Large intestine (tissue), 3 donors: ENCODE measurements at regions not wholly inside any gene's neighbourhood (a gene's known extent, or its start where the extent isn't known, plus 50 kb on each side); places are given as distances from the start of the nearest gene placed in this dataset.

Experiments used
- DNase-seq, 2 donors: peaks; one replicate each; pipeline versions ENCODE4 v3.0.0 to v3.0.0-alpha.2; 2013
- H3K27ac ChIP-seq: one replicate; pipeline ENCODE4 v1.5.1; 2013; ENCODE audit warnings: low read length
- H3K27me3 ChIP-seq: 2 replicates; pipeline ENCODE4 v1.6.1; 2013; ENCODE audit warnings: low read length; ENCODE audit not compliant: control insufficient read depth, insufficient read depth
- H3K36me3 ChIP-seq: 2 replicates; pipeline ENCODE4 v1.6.1; 2013; ENCODE audit warnings: low read length; ENCODE audit not compliant: control insufficient read depth, insufficient read depth
- H3K4me1 ChIP-seq: one replicate; pipeline ENCODE4 v1.6.1; 2013; ENCODE audit warnings: low read length; ENCODE audit not compliant: control insufficient read depth, insufficient read depth
- H3K4me3 ChIP-seq: one replicate; pipeline ENCODE4 v1.5.1; 2013; ENCODE audit warnings: low read length
- H3K9me3 ChIP-seq: one replicate; pipeline ENCODE4 v1.6.1; 2013; ENCODE audit warnings: mild to moderate bottlenecking, low read depth, low read length, moderate library complexity; ENCODE audit not compliant: control insufficient read depth
- WGBS: methylation state at CpG from one replicate; pipeline ENCODE4 v1.1.5; 2013; ENCODE audit warnings: low lambda C conversion rate; ENCODE audit not compliant: insufficient coverage; 5-methylcytosine and 5-hydroxymethylcytosine counted together

DNA sequence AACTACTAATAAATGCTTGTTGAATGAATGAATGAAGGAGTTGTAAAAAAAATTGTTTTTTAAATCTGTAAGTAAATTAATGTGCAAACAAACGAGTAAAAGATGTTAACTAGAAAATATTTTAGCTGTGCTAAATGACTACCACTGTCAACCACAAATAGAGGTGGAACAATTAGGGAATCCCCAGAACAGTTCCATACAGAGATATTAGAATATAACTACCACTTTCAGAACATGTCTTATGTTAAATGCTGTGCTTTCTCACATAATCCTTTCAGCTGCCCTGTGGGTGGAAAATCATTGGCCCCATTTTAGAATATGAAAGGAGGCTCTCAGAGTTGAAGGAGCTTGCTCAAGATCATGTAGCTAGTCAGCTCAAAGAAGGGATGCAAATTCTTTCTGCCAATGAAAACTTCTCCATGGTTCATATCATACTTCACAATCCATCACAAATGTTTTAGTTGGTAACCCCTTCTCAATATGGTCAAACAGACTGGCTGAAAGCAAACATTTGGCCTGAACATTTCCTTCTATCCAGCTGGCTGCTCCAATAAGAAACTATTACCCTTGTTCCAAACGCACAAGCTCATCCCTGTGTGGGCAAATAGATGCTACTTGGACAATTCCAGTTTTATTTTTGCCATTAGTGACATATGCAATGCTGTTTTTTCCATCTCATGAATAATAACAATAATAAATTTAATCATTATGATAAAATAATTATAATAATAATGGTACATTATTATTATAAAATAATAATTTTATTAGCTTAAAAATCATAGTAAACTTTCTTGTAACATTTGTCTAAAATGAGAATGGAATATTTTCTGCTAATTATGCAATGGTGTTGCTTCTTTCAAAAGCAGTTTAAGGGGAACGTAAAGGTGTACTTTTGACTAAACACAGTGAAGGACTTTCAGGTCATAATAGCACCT lies 290.4 kb upstream of the STT3B start:
- H3K4me1 ChIP-seq: no peaks in the 10 kb centered on the region
- H3K27me3 ChIP-seq: peaks cover 2% of the 10 kb centered on the region
- DNase-seq: no peak
- H3K9me3 ChIP-seq: no peaks in the 10 kb centered on the region
- WGBS: 94% methylated on average over 2 of the region's 3 CpGs
- H3K36me3 ChIP-seq: no peaks in the 10 kb centered on the region
- H3K27ac ChIP-seq: no peak overlapping the region
- no peak overlapping the region for H3K4me3 ChIP-seq

DNA sequence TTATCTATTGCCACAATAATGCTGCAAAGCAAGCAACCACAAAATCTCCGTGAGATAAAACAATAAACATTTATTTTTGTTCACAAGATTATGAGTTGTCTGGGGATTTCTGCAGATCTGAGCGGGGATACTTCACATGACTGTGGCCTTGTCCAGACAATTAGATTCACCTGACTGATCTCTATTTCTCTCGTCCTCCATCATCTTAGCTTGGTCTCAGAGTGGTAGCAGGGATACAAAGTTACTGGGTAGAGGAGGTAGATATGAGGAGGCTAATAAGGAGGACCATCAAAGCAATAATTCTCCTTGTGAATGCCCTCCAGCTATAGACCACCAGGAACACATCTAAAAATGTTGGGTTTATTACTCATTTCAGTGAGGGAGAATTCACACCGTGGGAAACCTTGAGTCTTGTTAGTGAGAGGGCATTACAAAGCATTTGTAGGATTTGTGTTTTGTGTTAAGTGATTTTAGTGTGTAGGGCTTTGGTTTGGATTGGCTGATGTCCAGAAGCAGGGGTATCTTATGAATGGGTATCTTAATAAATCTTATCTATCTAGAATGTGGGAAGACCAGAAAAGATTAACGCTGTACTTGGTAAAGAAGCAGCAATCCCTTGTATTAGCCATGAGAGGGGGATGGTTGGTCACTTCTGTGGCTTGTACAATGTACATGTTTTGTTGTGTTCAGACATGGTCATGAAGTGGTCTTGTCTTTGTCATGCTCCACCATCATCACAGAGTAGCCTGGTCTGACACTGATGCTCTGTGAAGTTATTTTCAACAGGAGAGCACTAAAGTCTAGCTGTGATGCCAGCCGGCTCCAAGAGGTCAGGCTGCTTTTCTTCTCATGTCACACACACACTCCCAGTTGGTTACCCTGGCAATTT lies 287.6 kb upstream of the STT3B start:
- no peak for DNase-seq
- Histone ChIP-seq H3K36me3 (no peaks in the 10 kb centered on the region), H3K4me1 (no peaks in the 10 kb centered on the region), H3K27me3 (peaks cover 2% of the 10 kb centered on the region), H3K9me3 (no peaks in the 10 kb centered on the region), H3K4me3 (no peak overlapping the region), H3K27ac (no peak overlapping the region)
- WGBS: no CpG with 5 or more reads among the region's 6 CpGs

DNA sequence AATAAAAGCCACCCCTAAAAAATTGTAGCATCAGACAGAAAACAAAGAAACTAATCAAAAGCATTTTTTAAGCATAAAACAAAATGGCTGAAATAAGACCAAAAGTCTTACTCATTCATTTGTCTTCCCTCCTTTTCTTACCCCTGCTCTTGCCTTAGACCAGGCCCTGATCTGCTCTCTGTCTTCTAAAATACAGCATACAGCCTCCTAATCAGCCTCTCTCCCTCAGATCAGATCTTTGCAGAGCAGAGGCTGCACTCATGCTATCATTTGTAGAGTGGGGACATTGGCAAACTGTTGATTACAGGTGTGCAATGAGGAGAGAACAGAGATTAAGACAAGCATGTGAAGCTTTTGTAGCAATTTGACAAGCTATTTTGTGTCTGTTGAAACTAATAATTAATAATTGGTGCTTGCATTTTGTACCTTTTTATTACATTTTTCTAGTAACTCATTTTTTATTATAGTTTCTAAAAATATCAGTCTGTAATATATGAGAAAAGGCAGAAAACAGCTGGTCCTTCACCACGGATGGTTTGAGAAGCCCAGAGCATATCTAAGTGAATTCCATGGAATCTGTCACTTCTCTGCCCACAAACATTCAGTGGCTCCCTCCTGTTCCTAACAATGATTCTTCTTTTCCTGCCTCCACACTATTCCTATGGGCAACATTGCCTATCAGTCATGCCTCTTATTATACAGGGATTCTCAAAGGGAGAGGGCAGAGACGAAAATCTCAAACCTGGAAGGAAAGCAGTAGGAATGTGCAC lies 286.2 kb upstream of the STT3B start:
- Histone ChIP-seq H3K27me3 (peaks cover 2% of the 10 kb centered on the region), H3K27ac (no peak overlapping the region), H3K4me1 (no peaks in the 10 kb centered on the region), H3K9me3 (no peaks in the 10 kb centered on the region), H3K4me3 (no peak overlapping the region), H3K36me3 (no peaks in the 10 kb centered on the region)
- no peak for DNase-seq
- no CpG with 5 or more reads among the region's 2 CpGs for WGBS

DNA sequence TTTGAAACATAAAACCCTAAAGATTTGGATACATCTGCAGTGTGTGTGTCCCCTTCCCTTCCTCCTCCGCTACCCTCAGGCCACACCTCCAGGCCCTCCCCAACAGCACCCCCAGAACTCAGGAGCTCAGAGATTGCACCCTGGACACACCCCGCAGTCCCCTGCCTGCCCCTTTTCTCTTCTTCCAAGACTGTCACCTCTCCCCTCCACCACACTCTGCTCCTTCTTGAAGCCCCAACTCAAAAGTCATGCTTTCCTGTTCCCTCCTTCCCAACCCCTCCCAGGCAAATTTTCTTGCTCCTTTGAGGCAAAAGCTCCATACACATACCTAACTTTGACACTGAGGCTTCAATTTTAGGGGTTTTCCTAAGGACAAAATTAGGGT lies 285.7 kb upstream of the STT3B start:
- Histone ChIP-seq H3K9me3 (no peaks in the 10 kb centered on the region), H3K4me1 (no peaks in the 10 kb centered on the region), H3K36me3 (no peaks in the 10 kb centered on the region), H3K27ac (no peak overlapping the region), H3K4me3 (no peak overlapping the region), H3K27me3 (no peaks in the 10 kb centered on the region)
- WGBS: 80% methylated on average over 1 of the region's 2 CpGs
- no peak for DNase-seq

DNA sequence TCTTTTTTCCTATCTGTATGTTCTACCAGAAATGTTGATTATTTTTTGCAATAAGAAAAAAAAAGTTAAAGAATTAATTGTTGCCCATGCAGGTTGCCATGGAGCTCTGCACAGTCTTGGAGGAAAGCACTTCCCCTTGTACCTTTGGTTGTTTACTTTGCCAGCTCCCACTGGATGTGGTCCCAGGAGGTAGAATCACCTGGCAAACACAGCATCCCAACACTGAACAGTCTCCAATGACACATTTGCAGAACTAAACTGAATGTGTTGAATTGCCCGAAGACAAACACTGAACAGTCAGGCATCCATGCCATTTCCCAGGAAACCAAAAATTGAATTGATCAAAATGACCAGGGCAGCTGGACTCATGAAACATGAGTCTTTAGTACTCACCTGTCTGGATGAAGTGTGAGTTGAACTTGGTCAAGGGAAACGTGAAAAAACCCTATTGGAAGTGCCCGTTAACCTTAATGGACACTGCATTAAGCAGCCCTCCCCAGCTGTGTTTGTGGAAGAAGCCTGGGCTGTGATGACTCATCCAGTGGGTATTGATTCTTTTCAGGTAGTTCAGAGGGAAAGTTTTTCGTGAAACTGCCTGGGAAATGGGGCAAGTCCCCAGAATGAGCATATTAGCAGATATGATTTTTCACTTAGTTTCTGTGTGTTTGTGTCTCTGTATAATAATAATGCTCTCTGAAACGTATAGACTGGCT lies 284.7 kb upstream of the STT3B start:
- WGBS: no CpG with 5 or more reads among the region's 5 CpGs
- no peak for DNase-seq
- no peak overlapping the region for H3K4me3 ChIP-seq
- H3K27ac ChIP-seq: no peak overlapping the region
- no peaks in the 10 kb centered on the region for H3K4me1 ChIP-seq
- H3K27me3 ChIP-seq: no peaks in the 10 kb centered on the region
- no peaks in the 10 kb centered on the region for H3K9me3 ChIP-seq
- H3K36me3 ChIP-seq: no peaks in the 10 kb centered on the region

DNA sequence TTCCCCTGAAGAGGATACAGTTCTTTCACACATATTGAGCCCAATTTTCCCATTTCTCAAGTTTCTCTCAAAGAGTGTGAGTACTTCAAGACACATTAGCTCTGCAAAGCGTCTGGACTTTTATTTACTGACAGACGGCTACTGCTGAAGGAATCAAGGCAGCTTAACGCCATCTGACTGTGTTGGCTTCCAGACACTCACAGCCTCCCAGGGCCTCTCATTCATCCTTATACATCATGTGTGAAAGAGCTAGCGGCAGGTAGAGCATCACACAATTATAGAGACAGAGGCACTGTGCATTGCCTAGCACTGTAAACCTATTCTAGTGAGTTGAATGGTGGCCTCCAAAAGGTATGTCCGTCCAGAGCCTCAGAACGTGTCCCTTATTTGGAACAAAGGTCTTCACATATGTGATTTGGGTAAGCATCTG lies 284.1 kb upstream of the STT3B start:
- H3K9me3 ChIP-seq: no peaks in the 10 kb centered on the region
- no CpG with 5 or more reads among the region's 6 CpGs for WGBS
- no peaks in the 10 kb centered on the region for H3K27me3 ChIP-seq
- H3K27ac ChIP-seq: no peak overlapping the region
- no peaks in the 10 kb centered on the region for H3K4me1 ChIP-seq
- H3K36me3 ChIP-seq: no peaks in the 10 kb centered on the region
- H3K4me3 ChIP-seq: no peak overlapping the region
- DNase-seq: no peak

DNA sequence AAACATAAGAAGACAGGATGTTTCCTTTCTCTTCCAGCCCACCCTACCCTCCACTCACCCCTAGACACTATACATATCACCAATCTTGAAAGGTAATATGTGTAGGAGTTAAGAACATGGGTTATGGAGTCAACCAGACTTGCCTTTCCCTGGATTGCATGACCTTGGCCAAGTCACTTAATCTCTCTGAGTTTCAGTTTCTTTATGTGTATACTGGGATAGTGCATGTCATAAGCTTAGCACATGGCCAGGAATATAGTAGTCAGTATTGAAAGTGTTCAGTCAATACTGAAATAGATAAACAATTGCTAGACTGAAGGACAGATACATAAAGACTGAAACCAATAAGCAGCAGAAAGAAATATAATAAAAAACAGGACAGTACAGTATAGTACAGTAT lies 283.2 kb upstream of the STT3B start:
- H3K36me3 ChIP-seq: no peaks in the 10 kb centered on the region
- DNase-seq: no peak
- H3K27ac ChIP-seq: no peak overlapping the region
- H3K27me3 ChIP-seq: no peaks in the 10 kb centered on the region
- no peaks in the 10 kb centered on the region for H3K9me3 ChIP-seq
- no peak overlapping the region for H3K4me3 ChIP-seq
- no peaks in the 10 kb centered on the region for H3K4me1 ChIP-seq

DNA sequence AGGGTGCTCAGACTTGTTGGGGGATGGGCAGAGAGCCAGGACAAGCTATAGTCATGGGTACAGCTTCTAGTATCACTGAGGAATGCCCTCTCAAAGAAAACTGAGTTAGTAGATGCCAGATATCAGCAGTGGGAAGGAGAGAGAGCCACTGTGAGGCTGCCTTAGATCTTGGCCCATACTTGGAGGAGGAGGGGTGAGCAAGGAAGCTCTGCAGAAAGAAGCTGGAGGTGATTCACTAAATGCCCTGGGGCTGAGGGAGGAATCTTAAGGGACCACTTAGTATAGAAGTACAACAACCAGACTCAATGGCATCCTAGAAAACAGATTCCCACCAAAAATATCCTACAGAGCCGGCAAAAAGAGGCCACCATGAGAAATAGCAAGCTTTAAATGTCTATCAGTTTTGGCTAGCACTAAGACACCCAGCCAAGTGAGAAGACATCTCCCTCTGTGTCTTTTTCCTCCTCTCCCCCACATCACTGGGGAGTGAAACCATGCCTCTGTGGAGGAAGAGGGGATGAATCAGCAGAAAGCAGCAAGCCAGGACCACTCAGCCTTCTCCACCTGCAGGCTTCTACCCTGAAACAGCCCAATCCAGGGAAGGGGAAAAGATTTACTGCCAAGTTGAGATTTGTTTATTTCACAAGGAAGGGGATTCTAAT lies 282.5 kb upstream of the STT3B start:
- no CpG with 5 or more reads among the region's 1 CpG for WGBS
- Histone ChIP-seq H3K9me3 (no peaks in the 10 kb centered on the region), H3K4me3 (no peak overlapping the region), H3K27me3 (no peaks in the 10 kb centered on the region), H3K36me3 (no peaks in the 10 kb centered on the region), H3K4me1 (no peaks in the 10 kb centered on the region), H3K27ac (no peak overlapping the region)
- DNase-seq: no peak

DNA sequence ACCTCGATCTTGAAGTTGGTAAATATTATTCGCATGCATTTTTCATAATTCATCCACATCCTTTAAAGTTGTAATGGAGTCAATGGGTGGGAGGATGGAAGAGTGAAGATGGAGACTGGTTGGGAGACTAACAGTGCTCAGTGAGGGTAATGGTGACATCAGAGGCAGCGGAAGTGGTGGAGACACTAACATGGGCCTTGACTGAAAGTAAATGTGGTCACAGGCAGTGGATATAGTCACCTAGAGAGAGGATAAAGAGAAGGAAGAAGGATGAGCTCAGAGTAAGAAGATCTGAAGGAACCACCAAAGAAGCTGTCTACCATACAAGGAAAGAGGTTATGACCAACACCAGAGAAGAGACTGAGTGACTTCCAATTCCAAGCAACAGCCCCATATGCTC lies 281.6 kb upstream of the STT3B start:
- no peaks in the 10 kb centered on the region for H3K27me3 ChIP-seq
- no peaks in the 10 kb centered on the region for H3K36me3 ChIP-seq
- no peaks in the 10 kb centered on the region for H3K9me3 ChIP-seq
- no peak for DNase-seq
- H3K4me3 ChIP-seq: no peak overlapping the region
- H3K4me1 ChIP-seq: peaks cover 3% of the 10 kb centered on the region
- H3K27ac ChIP-seq: no peak overlapping the region
- WGBS: 100% methylated on average over 2 of the region's 3 CpGs
